ENCODE measurements at regions not wholly inside any gene's neighbourhood (a gene's known extent, or its start where the extent isn't known, plus 50 kb on each side); places are given as distances from the start of the nearest gene placed in this dataset.

DNA sequence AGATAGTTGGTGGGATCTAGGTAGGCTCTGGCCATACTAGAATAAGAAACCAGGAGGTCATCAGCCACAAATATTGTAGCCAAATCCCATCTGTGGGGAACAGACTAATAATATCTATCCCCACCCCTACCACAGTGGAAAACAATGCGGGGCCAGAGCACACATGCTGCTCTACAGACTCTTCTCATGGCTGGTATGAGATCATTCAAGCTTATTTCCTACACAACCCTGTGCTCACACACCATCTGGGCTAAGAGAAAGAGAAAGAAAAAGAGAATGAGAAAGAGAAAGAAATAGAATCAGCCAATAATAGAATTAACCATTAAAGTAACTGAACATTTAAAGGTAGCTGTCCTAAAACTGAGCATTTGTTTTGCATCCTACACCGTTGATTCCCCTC is 1268.4 kb upstream of the SPRY2 start:
- Histone ChIP-seq H3K4me3 (ENCODE audit: insufficient read depth, low read length) (no peak overlapping the region), H2AFZ (ENCODE audit: low read length) (no peak overlapping the region), H3K27ac (ENCODE audit: low read depth, low read length) (no peak overlapping the region), H4K20me1 (ENCODE audit: insufficient read depth, low read length) (no peaks in the 10 kb centered on the region), H3K4me1 (ENCODE audit: insufficient read depth, low read length) (no peaks in the 10 kb centered on the region), H3K9me3 (ENCODE audit: low read depth, low read length) (peaks cover 4% of the 10 kb centered on the region), H3K27me3 (ENCODE audit: insufficient read depth, low read length) (no peaks in the 10 kb centered on the region), H3K79me2 (ENCODE audit: insufficient read depth, low read length) (no peaks in the 10 kb centered on the region), H3K36me3 (ENCODE audit: insufficient read depth, low read length) (no peaks in the 10 kb centered on the region), H3K4me2 (ENCODE audit: insufficient read depth, low read length) (no peak overlapping the region)
- no peak for DNase-seq (ENCODE audit: insufficient read length, low spot score, missing footprints)
- TF ChIP-seq, protein P1, sequence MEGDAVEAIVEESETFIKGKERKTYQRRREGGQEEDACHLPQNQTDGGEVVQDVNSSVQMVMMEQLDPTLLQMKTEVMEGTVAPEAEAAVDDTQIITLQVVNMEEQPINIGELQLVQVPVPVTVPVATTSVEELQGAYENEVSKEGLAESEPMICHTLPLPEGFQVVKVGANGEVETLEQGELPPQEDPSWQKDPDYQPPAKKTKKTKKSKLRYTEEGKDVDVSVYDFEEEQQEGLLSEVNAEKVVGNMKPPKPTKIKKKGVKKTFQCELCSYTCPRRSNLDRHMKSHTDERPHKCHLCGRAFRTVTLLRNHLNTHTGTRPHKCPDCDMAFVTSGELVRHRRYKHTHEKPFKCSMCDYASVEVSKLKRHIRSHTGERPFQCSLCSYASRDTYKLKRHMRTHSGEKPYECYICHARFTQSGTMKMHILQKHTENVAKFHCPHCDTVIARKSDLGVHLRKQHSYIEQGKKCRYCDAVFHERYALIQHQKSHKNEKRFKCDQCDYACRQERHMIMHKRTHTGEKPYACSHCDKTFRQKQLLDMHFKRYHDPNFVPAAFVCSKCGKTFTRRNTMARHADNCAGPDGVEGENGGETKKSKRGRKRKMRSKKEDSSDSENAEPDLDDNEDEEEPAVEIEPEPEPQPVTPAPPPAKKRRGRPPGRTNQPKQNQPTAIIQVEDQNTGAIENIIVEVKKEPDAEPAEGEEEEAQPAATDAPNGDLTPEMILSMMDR (IDR thresholded peaks at IDR 0.05; ENCODE audit: extremely low read depth, low read depth, low read length): no peak

DNA sequence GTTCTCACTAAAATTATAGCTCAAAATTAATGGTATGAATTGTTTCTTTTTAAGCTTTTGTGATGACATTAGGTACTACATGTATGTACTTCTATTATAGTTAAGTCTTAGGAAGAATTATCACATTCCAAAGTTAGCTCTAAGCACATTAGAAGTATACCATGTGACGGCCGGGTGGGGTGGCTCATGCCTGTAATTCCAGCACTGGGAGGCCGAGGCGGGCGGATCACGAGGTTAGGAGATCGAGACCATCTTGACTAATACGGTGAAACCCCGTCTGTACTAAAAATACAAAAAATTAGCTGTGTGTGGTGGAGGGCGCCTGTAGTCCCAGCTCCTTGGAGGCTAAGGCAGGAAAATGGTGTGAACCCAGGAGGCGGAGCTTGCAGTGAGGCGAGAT is 1265.1 kb upstream of the SPRY2 start:
- DNase-seq (ENCODE audit: insufficient read length, low spot score, missing footprints): no peak
- no peak overlapping the region for H2AFZ ChIP-seq (ENCODE audit: low read length)
- H3K4me3 ChIP-seq (ENCODE audit: insufficient read depth, low read length): no peak overlapping the region
- no peak overlapping the region for H3K27ac ChIP-seq (ENCODE audit: low read depth, low read length)
- H3K79me2 ChIP-seq (ENCODE audit: insufficient read depth, low read length): no peaks in the 10 kb centered on the region
- H3K27me3 ChIP-seq (ENCODE audit: insufficient read depth, low read length): no peaks in the 10 kb centered on the region
- no peaks in the 10 kb centered on the region for H4K20me1 ChIP-seq (ENCODE audit: insufficient read depth, low read length)
- H3K9me3 ChIP-seq (ENCODE audit: low read depth, low read length): peaks cover 8% of the 10 kb centered on the region
- no peak overlapping the region for H3K4me2 ChIP-seq (ENCODE audit: insufficient read depth, low read length)
- H3K36me3 ChIP-seq (ENCODE audit: insufficient read depth, low read length): no peaks in the 10 kb centered on the region
- H3K4me1 ChIP-seq (ENCODE audit: insufficient read depth, low read length): no peaks in the 10 kb centered on the region
- TF ChIP-seq, protein P1 (IDR thresholded peaks at IDR 0.05; ENCODE audit: extremely low read depth, low read depth, low read length): no peak

DNA sequence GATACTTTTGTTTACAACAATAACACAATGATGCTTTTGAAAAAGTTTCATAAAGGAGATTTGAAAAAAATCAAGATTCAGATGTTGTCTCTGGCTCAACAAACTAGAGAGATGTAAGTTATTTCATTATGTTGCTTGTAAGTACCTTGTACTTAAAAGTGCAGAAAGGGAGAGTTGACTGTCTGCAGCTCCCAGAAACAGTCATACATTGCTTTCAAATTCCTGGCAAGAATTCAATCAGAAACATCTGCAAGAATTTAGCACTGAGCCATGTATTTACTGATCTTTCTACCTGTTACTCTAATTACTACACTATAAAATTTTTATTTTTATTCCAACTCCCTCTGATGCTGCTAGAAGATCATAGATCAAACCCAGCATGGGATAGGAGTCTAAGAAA is 1261.3 kb upstream of the SPRY2 start:
- Histone ChIP-seq H3K4me3 (ENCODE audit: insufficient read depth, low read length) (no peak overlapping the region), H3K79me2 (ENCODE audit: insufficient read depth, low read length) (no peaks in the 10 kb centered on the region), H3K27ac (ENCODE audit: low read depth, low read length) (no peak overlapping the region), H4K20me1 (ENCODE audit: insufficient read depth, low read length) (no peaks in the 10 kb centered on the region), H3K9me3 (ENCODE audit: low read depth, low read length) (peaks cover 9% of the 10 kb centered on the region), H2AFZ (ENCODE audit: low read length) (no peak overlapping the region), H3K36me3 (ENCODE audit: insufficient read depth, low read length) (no peaks in the 10 kb centered on the region), H3K27me3 (ENCODE audit: insufficient read depth, low read length) (no peaks in the 10 kb centered on the region), H3K4me1 (ENCODE audit: insufficient read depth, low read length) (no peaks in the 10 kb centered on the region), H3K4me2 (ENCODE audit: insufficient read depth, low read length) (no peak overlapping the region)
- TF ChIP-seq, protein P1 (IDR thresholded peaks at IDR 0.05; ENCODE audit: extremely low read depth, low read depth, low read length): no peak
- no peak for DNase-seq (ENCODE audit: insufficient read length, low spot score, missing footprints)

DNA sequence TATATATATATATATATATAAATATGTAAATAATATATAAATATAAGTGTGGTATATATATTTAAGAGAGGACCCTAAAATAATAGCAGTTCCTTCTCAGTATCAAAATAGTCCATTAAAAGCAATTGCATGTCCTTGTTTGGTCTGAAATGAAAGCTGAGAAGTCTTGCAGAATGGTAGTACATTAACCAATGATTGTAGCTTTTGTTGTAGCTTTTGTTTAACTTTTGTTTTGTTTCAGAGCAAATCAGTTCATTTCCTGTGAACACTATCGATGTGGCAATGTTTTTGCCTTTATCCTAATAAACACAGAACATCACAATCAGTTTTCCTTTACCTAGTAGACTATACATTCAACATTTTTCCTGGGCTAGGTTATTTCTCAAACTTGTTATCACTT is 1256.2 kb upstream of the SPRY2 start:
- Histone ChIP-seq H3K4me1 (ENCODE audit: insufficient read depth, low read length) (no peaks in the 10 kb centered on the region), H3K4me2 (ENCODE audit: insufficient read depth, low read length) (no peak overlapping the region), H3K27ac (ENCODE audit: low read depth, low read length) (no peak overlapping the region), H3K36me3 (ENCODE audit: insufficient read depth, low read length) (no peaks in the 10 kb centered on the region), H4K20me1 (ENCODE audit: insufficient read depth, low read length) (no peaks in the 10 kb centered on the region), H3K9me3 (ENCODE audit: low read depth, low read length) (peaks cover 6% of the 10 kb centered on the region), H3K79me2 (ENCODE audit: insufficient read depth, low read length) (no peaks in the 10 kb centered on the region), H2AFZ (ENCODE audit: low read length) (no peak overlapping the region), H3K27me3 (ENCODE audit: insufficient read depth, low read length) (no peaks in the 10 kb centered on the region), H3K4me3 (ENCODE audit: insufficient read depth, low read length) (no peak overlapping the region)
- DNase-seq (ENCODE audit: insufficient read length, low spot score, missing footprints): no peak
- TF ChIP-seq, protein P1 (IDR thresholded peaks at IDR 0.05; ENCODE audit: extremely low read depth, low read depth, low read length): no peak

Measured in osteoblast (primary cell).